ENCODE measurements at regions not wholly inside any gene's neighbourhood (a gene's known extent, or its start where the extent isn't known, plus 50 kb on each side); places are given as distances from the start of the nearest gene placed in this dataset.
"Not testable (repeated sequence)": the region's sequence is repeated elsewhere in the genome, so short reads cannot be mapped to it uniquely, and the experiment has no call there.

DNA sequence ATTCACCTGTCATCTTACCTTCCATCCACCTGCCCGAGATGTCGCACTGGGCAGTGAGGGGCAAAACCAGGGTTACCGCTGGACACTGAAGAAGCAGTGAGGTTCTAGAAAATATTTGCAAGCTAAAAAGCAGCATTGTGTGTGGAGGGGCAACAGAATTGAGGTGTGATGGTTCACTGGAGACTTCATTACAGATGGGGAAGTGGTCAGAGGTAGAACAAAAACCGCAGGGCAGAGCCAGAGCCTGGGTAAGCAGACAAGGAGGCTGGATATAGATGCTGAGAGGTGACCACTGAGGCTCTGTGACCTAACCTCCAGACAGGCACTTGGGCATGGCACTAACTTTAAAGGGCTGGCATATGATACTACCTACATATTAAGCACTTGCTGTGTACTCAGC lies 363.9 kb upstream of the PROX1 start:
- no peak overlapping the region for H3K4me3 ChIP-seq
- in situ Hi-C loops (cut with MboI; ENCODE audit: low sequenced_read_pairs in 4 of 4): no loop called here
- ATAC-seq: no peak

DNA sequence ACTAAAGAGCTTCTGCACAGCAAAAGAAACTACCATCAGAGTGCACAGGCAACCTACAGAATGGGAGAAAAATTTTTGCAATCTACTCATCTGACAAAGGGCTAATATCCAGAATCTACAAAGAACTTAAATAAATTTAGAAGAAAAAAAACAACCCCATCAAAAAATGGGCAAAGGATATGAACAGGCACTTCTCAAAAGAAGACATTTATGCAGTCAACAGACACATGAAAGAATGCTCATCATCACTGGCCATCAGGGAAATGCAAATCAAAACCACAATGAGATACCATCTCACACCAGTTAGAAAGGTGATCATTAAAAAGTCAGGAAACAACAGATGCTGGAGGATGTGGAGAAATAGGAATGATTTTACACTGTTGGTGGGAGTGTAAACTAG lies 351.0 kb upstream of the PROX1 start:
- H3K36me3 ChIP-seq; H3K27ac ChIP-seq; DNase-seq; in situ Hi-C loops (cut with MboI; ENCODE audit: low sequenced_read_pairs in 4 of 4); H3K9me3 ChIP-seq; intact Hi-C loops (cut with DNase I; ENCODE audit: low total_unique reads); H3K27me3 ChIP-seq; ATAC-seq; H3K4me3 ChIP-seq; H3K4me1 ChIP-seq: not testable (repeated sequence)

More for the DNA sequence above, 363.9 kb upstream of the PROX1 start:
- Histone ChIP-seq H3K4me1 (peaks cover 0 to 10% of the 10 kb centered on the region in 2 donors), H3K27me3 (no peaks in the 10 kb centered on the region), H3K9me3 (no peaks in the 10 kb centered on the region), H3K27ac (no peak overlapping the region), H3K36me3 (no peaks in the 10 kb centered on the region)
- intact Hi-C loops (cut with DNase I; ENCODE audit: low total_unique reads): no loop called here
- TF ChIP-seq POLR2A (IDR thresholded peaks at IDR 0.05): no peak
- TF ChIP-seq, protein P1, sequence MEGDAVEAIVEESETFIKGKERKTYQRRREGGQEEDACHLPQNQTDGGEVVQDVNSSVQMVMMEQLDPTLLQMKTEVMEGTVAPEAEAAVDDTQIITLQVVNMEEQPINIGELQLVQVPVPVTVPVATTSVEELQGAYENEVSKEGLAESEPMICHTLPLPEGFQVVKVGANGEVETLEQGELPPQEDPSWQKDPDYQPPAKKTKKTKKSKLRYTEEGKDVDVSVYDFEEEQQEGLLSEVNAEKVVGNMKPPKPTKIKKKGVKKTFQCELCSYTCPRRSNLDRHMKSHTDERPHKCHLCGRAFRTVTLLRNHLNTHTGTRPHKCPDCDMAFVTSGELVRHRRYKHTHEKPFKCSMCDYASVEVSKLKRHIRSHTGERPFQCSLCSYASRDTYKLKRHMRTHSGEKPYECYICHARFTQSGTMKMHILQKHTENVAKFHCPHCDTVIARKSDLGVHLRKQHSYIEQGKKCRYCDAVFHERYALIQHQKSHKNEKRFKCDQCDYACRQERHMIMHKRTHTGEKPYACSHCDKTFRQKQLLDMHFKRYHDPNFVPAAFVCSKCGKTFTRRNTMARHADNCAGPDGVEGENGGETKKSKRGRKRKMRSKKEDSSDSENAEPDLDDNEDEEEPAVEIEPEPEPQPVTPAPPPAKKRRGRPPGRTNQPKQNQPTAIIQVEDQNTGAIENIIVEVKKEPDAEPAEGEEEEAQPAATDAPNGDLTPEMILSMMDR (IDR thresholded peaks at IDR 0.05 in 4 of 5, conservative IDR thresholded peaks at IDR 0.05 in 1 of 5): no peak
- DNase-seq: no peak

DNA sequence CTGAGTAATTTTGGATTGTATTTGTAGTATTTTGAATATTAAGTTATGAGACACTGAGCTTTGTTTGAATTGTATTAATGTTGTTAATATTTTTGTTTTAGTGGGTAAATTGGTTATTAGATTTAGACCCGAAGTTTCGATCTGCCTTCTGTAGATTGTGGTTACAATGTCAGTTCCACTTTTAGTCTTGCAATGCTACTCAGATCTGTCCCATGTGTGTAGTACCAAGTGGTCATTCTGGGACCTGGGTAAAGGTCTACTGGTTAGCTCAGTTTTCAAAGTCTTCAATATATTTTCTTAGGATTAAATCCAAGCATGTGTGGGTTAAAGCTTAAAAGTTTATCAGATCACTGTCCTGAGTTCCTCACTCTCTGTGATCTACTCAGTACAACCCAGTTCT lies 346.5 kb upstream of the PROX1 start:
- in situ Hi-C loops (cut with MboI; ENCODE audit: low sequenced_read_pairs in 4 of 4): no loop called here
- intact Hi-C loops (cut with DNase I; ENCODE audit: low total_unique reads): no loop called here
- H3K9me3 ChIP-seq: no peaks in the 10 kb centered on the region
- no peak overlapping the region for H3K27ac ChIP-seq
- DNase-seq (no peak), ATAC-seq (no peak)
- no peak for TF ChIP-seq POLR2A (IDR thresholded peaks at IDR 0.05)
- TF ChIP-seq, protein P1 (IDR thresholded peaks at IDR 0.05 in 4 of 5, conservative IDR thresholded peaks at IDR 0.05 in 1 of 5): no peak
- H3K27me3 ChIP-seq: no peaks in the 10 kb centered on the region
- no peaks in the 10 kb centered on the region for H3K4me1 ChIP-seq
- H3K4me3 ChIP-seq: no peak overlapping the region
- no peaks in the 10 kb centered on the region for H3K36me3 ChIP-seq

DNA sequence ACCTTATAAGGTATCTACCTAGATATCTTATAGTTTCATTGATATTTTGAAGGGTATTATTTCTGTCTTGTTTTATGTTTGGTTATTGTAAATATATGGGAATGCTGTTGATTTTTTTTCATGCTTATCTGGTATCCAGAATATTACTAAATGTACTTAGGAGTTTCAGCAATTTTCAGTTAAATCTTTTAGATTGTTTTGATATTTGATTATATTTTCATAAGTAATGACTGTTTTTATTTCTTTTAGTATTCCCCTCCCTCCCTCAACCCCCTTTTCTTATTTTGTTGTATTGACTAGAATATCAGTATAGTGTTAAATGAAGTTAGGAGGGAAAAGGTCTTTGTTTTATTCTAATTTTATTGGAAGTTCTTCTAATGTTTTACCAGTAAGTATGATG lies 344.4 kb upstream of the PROX1 start:
- in situ Hi-C loops (cut with MboI; ENCODE audit: low sequenced_read_pairs in 4 of 4): no loop called here
- DNase-seq: no peak

DNA sequence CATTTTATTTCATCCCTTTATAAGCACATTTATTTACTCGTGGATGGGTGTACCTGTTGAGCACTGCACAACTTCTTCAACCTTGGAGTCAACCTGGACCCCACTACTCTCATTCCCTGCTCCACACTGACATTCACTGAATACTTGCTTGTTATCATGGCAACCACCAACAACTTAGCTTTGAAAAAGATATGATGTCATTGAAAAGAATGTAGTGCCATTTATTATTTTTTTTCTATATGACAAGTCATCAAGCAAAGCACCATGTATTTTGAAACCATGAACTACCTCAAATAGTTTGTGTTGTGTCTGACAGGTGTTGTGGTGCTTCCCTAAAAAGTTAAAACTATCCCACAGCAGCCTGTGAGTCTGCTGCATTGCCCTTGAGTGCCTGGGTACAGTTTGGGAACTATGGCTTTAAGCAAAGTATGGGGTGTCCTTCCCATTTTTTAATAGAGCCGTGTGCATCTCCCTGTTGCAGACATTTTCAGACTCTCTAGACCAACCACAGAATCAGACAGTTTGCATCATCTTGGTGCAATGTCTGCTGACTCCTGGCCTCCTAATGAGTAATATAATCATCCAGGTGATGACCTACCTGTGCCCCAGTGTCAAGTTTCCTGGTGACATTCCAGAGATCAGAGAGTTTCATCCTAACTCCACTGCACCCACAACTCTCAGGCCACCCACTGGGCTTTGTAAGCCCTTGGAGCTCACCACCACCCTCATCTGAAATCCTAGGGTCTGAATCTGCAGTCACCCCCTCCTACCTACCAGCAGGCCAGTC lies 339.7 kb upstream of the PROX1 start:
- Histone ChIP-seq H3K9me3 (no peaks in the 10 kb centered on the region), H3K27me3 (no peaks in the 10 kb centered on the region), H3K36me3 (no peaks in the 10 kb centered on the region), H3K4me1 (no peaks in the 10 kb centered on the region), H3K27ac (no peak overlapping the region), H3K4me3 (no peak overlapping the region)
- TF ChIP-seq POLR2A (IDR thresholded peaks at IDR 0.05): no peak
- TF ChIP-seq, protein P1 (IDR thresholded peaks at IDR 0.05 in 4 of 5, conservative IDR thresholded peaks at IDR 0.05 in 1 of 5): no peak
- intact Hi-C loops (cut with DNase I; ENCODE audit: low total_unique reads) (no loop called here), in situ Hi-C loops (cut with MboI; ENCODE audit: low sequenced_read_pairs in 4 of 4) (no loop called here)
- ATAC-seq (no peak), DNase-seq (no peak)

More for the DNA sequence above, 344.4 kb upstream of the PROX1 start:
- Histone ChIP-seq H3K9me3 (no peaks in the 10 kb centered on the region), H3K27me3 (no peaks in the 10 kb centered on the region), H3K27ac (no peak overlapping the region), H3K4me1 (no peaks in the 10 kb centered on the region), H3K4me3 (no peak overlapping the region), H3K36me3 (no peaks in the 10 kb centered on the region)
- no peak for ATAC-seq
- intact Hi-C loops (cut with DNase I; ENCODE audit: low total_unique reads): no loop called here
- TF ChIP-seq POLR2A (IDR thresholded peaks at IDR 0.05): no peak
- TF ChIP-seq, protein P1 (IDR thresholded peaks at IDR 0.05 in 4 of 5, conservative IDR thresholded peaks at IDR 0.05 in 1 of 5): no peak
